ENCODE measurements at regions not wholly inside any gene's neighbourhood (a gene's known extent, or its start where the extent isn't known, plus 50 kb on each side); places are given as distances from the start of the nearest gene placed in this dataset.

DNA sequence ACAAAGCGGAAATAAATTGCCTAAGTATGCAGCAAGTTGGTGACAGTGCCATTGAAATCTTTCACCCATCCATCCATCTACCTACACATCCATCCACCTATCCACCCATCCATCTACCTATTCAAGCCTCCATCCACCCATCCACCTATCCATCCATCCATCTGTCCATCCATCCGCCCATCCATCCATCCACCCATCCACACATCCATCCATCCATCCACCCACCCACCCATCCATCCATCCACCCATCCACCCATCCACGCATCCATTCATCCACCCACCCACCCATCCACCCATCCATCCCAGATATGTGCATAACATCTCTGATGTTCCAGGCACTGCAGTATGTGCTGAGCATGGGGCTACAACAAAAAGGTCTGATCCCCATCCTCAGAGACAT lies 277.5 kb downstream of the IRF8 start:
- TF ChIP-seq, protein P1, sequence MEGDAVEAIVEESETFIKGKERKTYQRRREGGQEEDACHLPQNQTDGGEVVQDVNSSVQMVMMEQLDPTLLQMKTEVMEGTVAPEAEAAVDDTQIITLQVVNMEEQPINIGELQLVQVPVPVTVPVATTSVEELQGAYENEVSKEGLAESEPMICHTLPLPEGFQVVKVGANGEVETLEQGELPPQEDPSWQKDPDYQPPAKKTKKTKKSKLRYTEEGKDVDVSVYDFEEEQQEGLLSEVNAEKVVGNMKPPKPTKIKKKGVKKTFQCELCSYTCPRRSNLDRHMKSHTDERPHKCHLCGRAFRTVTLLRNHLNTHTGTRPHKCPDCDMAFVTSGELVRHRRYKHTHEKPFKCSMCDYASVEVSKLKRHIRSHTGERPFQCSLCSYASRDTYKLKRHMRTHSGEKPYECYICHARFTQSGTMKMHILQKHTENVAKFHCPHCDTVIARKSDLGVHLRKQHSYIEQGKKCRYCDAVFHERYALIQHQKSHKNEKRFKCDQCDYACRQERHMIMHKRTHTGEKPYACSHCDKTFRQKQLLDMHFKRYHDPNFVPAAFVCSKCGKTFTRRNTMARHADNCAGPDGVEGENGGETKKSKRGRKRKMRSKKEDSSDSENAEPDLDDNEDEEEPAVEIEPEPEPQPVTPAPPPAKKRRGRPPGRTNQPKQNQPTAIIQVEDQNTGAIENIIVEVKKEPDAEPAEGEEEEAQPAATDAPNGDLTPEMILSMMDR (IDR thresholded peaks at IDR 0.05; ENCODE audit: insufficient read depth, low read depth, low read length): no peak
- no peak for TF ChIP-seq EZH2 (IDR thresholded peaks at IDR 0.05; ENCODE audit: insufficient read depth, low read length)

All from astrocyte (in vitro differentiated cells and primary cell).